Heart left ventricle (tissue), 16 donors: ENCODE measurements at regions not wholly inside any gene's neighbourhood (a gene's known extent, or its start where the extent isn't known, plus 50 kb on each side); places are given as distances from the start of the nearest gene placed in this dataset.

Source experiments
- ATAC-seq, 4 donors: fragments of 200-7000 bp; cut with Tn5 transposase; one replicate each; pipeline ENCODE4 v1.9.1; 2020 to 2022; ENCODE audit warnings: moderate library complexity in 4 of 4, mild to moderate bottlenecking in 3 of 4, moderate number of reproducible peaks in 1 of 4
- DNase-seq, 5 donors: peaks; one replicate each; pipeline ENCODE4 v3.0.0-alpha.2; 2020
- H3K27ac ChIP-seq, 12 donors: fragments of 200-600 bp; sonication (generic) in 4 of 12; one replicate each; pipeline versions ENCODE4 v1.5.0 to v1.8.0; 2016 to 2022; ENCODE audit warnings: mild to moderate bottlenecking in 2 of 12
- H3K27me3 ChIP-seq, 9 donors: fragments of 200-600 bp; sonication (generic) in 2 of 9; one replicate each; pipeline versions ENCODE4 v1.5.1 to v1.8.0; 2016 to 2022; ENCODE audit warnings: mild to moderate bottlenecking in 3 of 9
- H3K36me3 ChIP-seq, 9 donors: fragments of 200-600 bp; sonication (generic) in 2 of 9; one replicate each; pipeline versions ENCODE4 v1.5.0 to v1.8.0; 2018 to 2022; ENCODE audit warnings: mild to moderate bottlenecking in 2 of 9
- H3K4me1 ChIP-seq, 12 donors: fragments of 200-600 bp; sonication (generic) in 4 of 12; one replicate each; pipeline versions ENCODE4 v1.5.0 to v1.8.0; 2016 to 2022; ENCODE audit warnings: mild to moderate bottlenecking in 3 of 12
- H3K4me3 ChIP-seq, 12 donors: fragments of 200-600 bp; sonication (generic) in 4 of 12; one replicate each; pipeline versions ENCODE4 v1.5.0 to v1.8.0; 2017 to 2022; ENCODE audit warnings: mild to moderate bottlenecking in 9 of 12, moderate library complexity in 4 of 12
- H3K9me3 ChIP-seq, 12 donors: fragments of 200-600 bp; sonication (generic) in 4 of 12; one replicate each; pipeline versions ENCODE4 v1.5.0 to v1.8.0; 2016 to 2022; ENCODE audit warnings: mild to moderate bottlenecking in 1 of 12
- POLR2A ChIP-seq, 2 donors: fragments of 450-650 bp; IDR thresholded peaks; one replicate each; pipeline ENCODE4 v1.6.1; 2017; ENCODE audit warnings: antibody characterized with exemption in 2 of 2, mild to moderate bottlenecking in 2 of 2, moderate library complexity in 2 of 2
- WGBS, 4 donors: extraction: QIAGEN DNeasy Blood & Tissue Kit in 2 of 4; methylation state at CpG; one replicate each; pipeline versions ENCODE4 v1.1.5 to v1.1.7; 2013 to 2018; 5-methylcytosine and 5-hydroxymethylcytosine counted together
- intact Hi-C, 10 donors: fragments of 100-400 bp; cut with DNase I; formaldehyde crosslinking; loops; one replicate each; pipeline versions ENCODE4 v1.11.1 to v1.14.2; 2022
- TF ChIP-seq, protein P1 (sequence below), 12 donors: fragments of 200-600 bp; sonication (generic) in 4 of 12; IDR thresholded peaks; one replicate each; pipeline versions ENCODE4 v1.5.0 to v1.8.0; 2018 to 2022; ENCODE audit warnings: antibody characterized with exemption in 12 of 12, mild to moderate bottlenecking in 5 of 12
- donor health status: ischemic (EF 13 %, LVEDD 7.1; RV severe dilation, severe dysfunction).
- donor health status: healthy with polysubstance abuse.
- donor health status: DM: no; HTN: yes; CAD: no.
- donor health status: DM: no; HTN: no; CAD: no.
- donor health status: ischemic (EF 25% LVEDD 6.9; RV normal size, moderate dysfunction).
- donor health status: ischemic (EF 25% LVEDD 5.7; RV mildly dilated, moderate dysfunction).
- donor health status: healthy.
- donor health status: DM: yes; HTN: yes; CAD: no.
- donor health status: ischemic (EF 35%, LVEDD 5.7; RV mildly dilated, moderate dysfunction).
- donor health status: nonischemic (EF 11% LVEDD 7.7; RV severe dilation, severe dysfunction).
- donor health status: DM: yes; HTN: yes; CAD: no.
- donor health status: PGD.
- donor health status: ischemic (EF 29% LVEDD 5.4; RV normal size, mild dysfunction).
- donor health status: nonischemic (EF 23%, LVEDD 6.1; RV moderate dilation, normal function).

DNA sequence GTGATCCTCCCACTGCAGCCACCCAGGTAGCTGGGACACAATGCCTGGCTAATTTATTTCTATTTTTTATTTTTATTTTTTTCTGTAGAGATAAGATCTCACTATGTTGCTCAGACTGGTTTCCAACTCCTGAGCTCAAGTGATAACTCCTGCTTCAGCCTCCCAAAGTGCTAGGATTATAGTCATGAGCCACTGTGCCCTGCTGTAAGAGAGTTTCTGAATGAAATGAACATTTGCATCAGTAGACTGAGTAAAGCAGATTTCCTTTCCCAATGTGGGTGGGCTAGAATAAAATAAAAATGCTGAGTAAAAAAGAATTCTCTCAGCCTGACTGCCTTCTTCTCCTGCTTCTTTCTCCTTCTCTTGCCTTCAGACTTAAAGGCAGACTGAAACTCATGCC is 555.4 kb upstream of the PITX2 start:
- ATAC-seq (no peak), DNase-seq (no peak)
- Histone ChIP-seq H3K4me3 (no peak overlapping the region), H3K9me3 (no peaks in the 10 kb centered on the region), H3K36me3 (no peaks in the 10 kb centered on the region), H3K27me3 (no peaks in the 10 kb centered on the region), H3K4me1 (no peaks in the 10 kb centered on the region), H3K27ac (no peak overlapping the region)
- intact Hi-C loops = no loop called here
- no peak for TF ChIP-seq POLR2A (IDR thresholded peaks at IDR 0.05)
- TF ChIP-seq, protein P1, sequence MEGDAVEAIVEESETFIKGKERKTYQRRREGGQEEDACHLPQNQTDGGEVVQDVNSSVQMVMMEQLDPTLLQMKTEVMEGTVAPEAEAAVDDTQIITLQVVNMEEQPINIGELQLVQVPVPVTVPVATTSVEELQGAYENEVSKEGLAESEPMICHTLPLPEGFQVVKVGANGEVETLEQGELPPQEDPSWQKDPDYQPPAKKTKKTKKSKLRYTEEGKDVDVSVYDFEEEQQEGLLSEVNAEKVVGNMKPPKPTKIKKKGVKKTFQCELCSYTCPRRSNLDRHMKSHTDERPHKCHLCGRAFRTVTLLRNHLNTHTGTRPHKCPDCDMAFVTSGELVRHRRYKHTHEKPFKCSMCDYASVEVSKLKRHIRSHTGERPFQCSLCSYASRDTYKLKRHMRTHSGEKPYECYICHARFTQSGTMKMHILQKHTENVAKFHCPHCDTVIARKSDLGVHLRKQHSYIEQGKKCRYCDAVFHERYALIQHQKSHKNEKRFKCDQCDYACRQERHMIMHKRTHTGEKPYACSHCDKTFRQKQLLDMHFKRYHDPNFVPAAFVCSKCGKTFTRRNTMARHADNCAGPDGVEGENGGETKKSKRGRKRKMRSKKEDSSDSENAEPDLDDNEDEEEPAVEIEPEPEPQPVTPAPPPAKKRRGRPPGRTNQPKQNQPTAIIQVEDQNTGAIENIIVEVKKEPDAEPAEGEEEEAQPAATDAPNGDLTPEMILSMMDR (IDR thresholded peaks at IDR 0.05) = no peak

DNA sequence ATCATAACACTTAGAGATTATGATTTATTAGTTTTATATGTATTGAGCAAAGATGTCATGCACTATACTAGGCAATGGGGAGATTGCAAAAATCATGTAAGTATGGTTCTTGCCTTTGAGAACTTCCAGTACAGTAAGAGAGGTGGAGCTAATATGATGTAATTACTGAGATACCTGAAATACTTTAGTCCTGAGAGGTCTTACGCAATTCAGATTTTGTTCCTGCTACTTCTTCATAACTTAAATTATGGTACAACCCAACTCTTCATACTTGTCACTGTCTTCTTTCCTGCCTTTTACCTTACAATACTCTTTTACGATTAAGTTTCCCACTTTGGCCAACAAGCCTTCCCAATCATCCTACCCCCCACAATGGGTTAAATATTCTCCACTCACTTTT is 564.2 kb upstream of the PITX2 start:
- no peak for TF ChIP-seq POLR2A (IDR thresholded peaks at IDR 0.05)
- TF ChIP-seq, protein P1 (IDR thresholded peaks at IDR 0.05) = no peak
- Histone ChIP-seq H3K4me3 (no peak overlapping the region), H3K27me3 (no peaks in the 10 kb centered on the region), H3K27ac (no peak overlapping the region), H3K4me1 (no peaks in the 10 kb centered on the region), H3K9me3 (no peaks in the 10 kb centered on the region), H3K36me3 (no peaks in the 10 kb centered on the region)
- intact Hi-C loops = no loop called here
- no peak for DNase-seq
- ATAC-seq = no peak
- 87 to 96% (median 94%) methylated on average over 2 of the region's 2 CpGs for WGBS, 4 donors

DNA sequence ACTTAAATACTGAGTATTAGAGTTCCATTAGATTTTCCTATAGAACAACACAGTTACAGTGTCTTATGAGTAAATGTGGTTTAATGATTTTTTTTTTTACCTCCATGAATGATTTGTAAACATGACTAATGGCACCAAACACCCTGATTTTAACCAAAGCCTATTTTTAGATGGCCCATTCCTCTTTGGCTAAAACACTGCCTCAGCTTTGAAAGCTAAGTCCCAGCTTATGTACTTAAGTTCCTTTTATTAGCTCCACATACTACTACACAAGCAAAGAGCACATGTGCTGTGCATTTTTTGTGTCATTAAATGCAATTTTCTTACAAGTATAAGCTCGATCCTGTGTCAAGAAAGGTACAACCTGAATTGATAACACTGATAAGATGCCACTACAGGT is 575.6 kb upstream of the PITX2 start:
- Histone ChIP-seq H3K4me1 (no peaks in the 10 kb centered on the region), H3K27me3 (no peaks in the 10 kb centered on the region), H3K36me3 (no peaks in the 10 kb centered on the region), H3K9me3 (peaks cover 0 to 3% (median 0%) of the 10 kb centered on the region in 12 donors), H3K27ac (no peak overlapping the region), H3K4me3 (no peak overlapping the region)
- 53 to 66% (median 57%) methylated on average over 1 of the region's 1 CpG for WGBS, 4 donors
- DNase-seq = no peak
- intact Hi-C loops = no loop called here
- no peak for TF ChIP-seq POLR2A (IDR thresholded peaks at IDR 0.05)
- TF ChIP-seq, protein P1 (IDR thresholded peaks at IDR 0.05) = no peak
- ATAC-seq = no peak

DNA sequence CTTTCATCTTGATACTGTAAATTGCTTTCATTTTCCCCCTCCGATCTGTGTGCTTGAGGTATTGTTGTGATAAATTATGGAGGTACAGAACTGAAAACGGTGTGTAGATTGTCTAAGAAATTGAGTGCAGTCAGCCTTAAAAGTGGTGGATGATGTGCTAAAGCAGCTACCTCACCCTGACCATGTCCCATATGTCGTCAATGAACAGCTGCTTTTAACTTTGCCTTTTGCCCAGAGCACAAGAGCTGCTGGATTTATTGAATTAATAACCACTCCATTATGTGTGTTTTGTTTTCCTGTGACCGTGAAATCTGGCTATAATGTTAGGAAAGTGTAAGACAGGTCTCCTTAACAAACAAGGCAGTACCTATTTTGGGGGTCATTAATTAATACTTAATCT is 581.9 kb upstream of the PITX2 start:
- Histone ChIP-seq H3K4me1 (no peaks in the 10 kb centered on the region), H3K36me3 (no peaks in the 10 kb centered on the region), H3K4me3 (no peak overlapping the region), H3K27me3 (no peaks in the 10 kb centered on the region), H3K9me3 (no peaks in the 10 kb centered on the region), H3K27ac (no peak overlapping the region)
- 64 to 77% (median 74%) methylated on average over 4 of the region's 4 CpGs for WGBS, 4 donors
- intact Hi-C loops = no loop called here
- TF ChIP-seq, protein P1 (IDR thresholded peaks at IDR 0.05) = no peak
- no peak for TF ChIP-seq POLR2A (IDR thresholded peaks at IDR 0.05)
- ATAC-seq (no peak), DNase-seq (no peak)
